G401 (cell line): ENCODE measurements at regions not wholly inside any gene's neighbourhood (a gene's known extent, or its start where the extent isn't known, plus 50 kb on each side); places are given as distances from the start of the nearest gene placed in this dataset.
"Not testable (repeated sequence)": the region's sequence is repeated elsewhere in the genome, so short reads cannot be mapped to it uniquely, and the experiment has no call there.

Experiments
- DNase-seq: peaks from one replicate; pipeline ENCODE4 v3.0.0-alpha.2; 2015; ENCODE audit warnings: low spot score
- in situ Hi-C: cut with HindIII; loops from 2 replicates; pipeline ENCODE4 v1.10.0; 2016; ENCODE audit warnings: low sequenced_read_pairs, mixed read lengths

DNA sequence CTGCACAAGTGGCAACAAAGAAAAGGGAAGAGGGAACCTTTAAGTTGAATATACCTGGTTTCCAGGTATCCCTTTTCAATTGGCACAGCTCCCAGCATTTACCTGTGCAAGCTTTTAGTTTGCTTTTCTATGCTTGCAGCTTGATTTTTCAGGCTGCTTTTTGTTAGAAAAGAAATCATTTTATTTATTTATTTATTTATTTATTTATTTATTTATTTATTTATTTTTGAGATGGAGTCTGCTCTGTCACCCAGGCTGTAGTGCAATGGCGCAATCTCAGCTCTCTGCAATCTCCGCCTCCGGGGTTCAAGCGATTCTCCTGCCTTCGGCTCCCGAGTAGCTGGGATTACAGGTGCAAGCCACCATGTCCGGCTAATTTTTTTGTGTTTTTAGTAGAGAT, 587.1 kb downstream of the KCNT2 start:
- in situ Hi-C loops, DNase-seq: not testable (repeated sequence)

DNA sequence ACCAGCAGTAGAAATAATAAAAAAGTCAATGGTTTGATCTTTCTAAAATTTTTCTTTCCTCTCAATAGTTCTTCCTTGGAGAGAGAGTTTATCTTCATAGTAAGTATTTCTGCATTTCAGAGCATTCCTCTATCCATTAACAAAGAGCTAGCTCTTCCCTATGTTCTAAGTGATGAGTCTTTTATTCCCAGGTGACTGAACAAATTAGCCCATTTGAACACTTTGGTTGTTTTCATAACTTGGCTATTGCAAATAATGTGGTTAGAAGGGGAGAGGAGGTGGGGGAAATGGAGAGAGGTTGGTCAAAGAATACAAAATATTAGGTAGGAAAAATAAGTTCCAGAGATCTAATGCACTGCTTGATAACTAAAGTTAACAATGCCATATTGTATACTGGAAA, 598.9 kb downstream of the KCNT2 start:
- no peak for DNase-seq
- in situ Hi-C loops, result no loop called here

DNA sequence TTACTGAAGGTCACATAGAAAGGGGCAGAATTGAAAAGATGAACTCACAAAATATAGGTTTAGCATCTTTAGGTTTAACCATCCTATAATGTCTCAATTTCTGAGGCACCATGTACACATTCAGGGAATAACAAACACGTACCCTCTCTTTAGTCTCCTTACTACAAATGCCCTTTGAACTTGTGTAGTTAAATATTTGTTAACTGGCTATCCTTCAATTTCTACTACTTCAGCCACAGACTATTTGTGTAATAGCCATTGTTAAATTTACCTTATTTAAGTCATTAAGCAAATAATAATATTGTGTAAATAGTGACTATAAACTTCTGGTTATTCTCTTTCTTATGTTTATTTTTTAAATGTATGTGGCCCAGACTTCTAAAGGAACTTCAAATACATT, 600.5 kb downstream of the KCNT2 start:
- DNase-seq, result no peak
- in situ Hi-C loops, result no loop called here

DNA sequence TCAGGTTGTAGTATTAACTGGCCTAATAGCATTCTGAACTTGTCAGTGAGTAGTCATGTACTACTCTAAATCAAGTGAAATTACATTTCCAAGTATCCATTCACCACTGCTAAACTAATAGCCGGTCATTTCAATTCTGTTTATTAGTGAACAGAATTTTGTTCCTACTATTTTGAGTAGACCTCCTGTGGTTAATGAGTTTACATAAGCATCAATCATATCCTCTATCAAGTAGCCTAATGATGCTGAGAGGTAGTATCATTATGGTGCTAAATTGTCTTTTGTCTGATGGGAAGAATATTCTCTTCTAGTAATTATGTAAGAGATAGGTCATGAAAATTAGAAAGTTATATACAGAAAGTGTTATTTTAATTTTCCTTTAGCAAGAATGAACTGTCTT, 602.8 kb downstream of the KCNT2 start:
- in situ Hi-C loops, result no loop called here
- no peak for DNase-seq

DNA sequence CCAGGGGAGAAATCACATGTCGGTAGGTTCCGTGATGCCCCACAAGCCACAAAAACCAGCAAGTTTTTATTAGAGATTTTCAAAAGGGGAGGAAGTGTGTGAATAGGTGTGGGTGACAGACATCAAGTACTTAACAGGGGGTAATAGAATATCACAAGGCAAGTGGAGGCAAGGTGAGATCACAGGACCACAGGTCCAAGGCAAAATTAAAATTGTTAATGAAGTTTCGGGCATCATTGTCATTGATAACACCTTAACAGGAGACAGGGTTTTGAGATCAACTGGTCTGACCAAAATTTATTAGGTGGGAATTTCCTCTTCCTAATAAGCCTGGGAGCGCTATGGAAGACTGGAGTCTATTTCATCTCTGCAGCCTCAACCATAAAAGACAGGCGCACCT, 603.9 kb downstream of the KCNT2 start:
- DNase-seq, in situ Hi-C loops: not testable (repeated sequence)

DNA sequence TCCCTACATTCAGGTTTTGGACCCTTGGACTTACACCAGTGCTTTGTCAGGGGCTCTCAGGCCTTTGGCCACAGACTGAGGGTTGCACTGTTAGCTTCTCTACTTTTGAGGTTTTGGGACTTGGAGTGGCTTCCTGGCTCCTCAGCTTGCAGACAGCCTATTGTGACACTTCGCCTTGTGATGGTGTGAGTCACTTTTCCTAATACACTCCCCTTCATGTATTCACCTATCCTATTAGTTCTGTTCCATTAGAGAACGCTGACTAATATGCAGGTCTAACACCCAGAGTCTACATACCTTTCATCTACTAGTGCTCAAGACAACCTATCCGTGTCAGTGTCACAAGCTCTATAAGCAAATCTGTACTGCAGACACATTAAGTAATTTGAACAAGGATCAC, 605.3 kb downstream of the KCNT2 start:
- in situ Hi-C loops, result no loop called here
- DNase-seq, result no peak

DNA sequence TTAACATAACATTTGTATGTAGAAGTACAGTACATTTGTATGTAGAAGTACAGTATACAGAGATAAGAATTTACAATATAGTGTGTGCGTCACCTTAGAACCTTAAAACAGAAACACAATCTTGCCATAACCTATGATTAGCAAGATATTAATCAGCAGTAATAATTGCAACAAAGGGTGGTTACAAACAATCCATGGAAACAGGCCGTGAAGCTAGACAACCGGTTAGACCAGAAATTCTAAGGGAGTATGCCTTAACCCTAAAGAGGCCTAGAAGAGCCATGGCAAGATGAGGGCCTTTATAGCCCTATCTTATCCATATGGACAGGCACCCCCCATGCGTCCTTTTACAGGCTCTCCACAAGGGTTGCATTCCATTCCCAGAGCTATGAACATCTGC, 605.9 kb downstream of the KCNT2 start:
- DNase-seq, in situ Hi-C loops: not testable (repeated sequence)

DNA sequence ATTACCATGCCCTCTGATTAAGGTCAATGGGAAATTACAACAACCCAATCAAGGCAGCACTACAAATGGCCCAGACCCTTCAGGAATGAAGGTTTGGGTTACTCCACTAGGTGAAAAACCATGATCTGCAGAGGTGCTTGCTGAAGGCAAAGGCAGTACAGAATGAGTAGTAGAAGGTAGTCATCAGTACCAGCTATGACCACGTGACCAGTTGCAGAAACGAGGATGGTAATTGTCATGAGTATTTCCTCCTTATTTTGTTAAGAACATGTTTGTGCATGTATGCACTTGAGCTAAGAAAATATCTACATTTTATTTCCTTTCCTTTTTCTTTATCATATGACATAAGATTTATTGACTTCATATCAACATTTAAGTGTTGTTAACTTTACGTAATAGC, 607.1 kb downstream of the KCNT2 start:
- no peak for DNase-seq
- in situ Hi-C loops, result no loop called here

DNA sequence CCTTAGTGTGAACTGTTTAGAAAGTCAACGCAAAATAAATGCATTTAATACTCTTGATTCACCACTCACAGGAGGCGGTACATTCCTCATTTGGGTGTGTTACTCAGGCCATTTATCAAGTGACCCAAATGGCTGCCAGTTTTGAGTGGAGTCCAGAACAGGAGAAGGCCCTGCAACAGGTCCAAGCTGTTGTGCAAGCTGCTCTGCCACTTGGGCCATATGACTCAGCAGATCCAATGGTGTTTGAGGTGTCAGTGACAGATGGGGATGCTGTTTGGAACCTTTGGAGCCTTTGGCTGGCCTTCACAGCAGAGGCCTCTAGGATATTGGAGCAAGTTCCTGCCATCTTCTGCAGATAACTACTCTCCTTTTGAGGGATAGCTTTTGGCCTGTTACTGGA, 609.2 kb downstream of the KCNT2 start:
- DNase-seq, result no peak
- in situ Hi-C loops, result no loop called here

DNA sequence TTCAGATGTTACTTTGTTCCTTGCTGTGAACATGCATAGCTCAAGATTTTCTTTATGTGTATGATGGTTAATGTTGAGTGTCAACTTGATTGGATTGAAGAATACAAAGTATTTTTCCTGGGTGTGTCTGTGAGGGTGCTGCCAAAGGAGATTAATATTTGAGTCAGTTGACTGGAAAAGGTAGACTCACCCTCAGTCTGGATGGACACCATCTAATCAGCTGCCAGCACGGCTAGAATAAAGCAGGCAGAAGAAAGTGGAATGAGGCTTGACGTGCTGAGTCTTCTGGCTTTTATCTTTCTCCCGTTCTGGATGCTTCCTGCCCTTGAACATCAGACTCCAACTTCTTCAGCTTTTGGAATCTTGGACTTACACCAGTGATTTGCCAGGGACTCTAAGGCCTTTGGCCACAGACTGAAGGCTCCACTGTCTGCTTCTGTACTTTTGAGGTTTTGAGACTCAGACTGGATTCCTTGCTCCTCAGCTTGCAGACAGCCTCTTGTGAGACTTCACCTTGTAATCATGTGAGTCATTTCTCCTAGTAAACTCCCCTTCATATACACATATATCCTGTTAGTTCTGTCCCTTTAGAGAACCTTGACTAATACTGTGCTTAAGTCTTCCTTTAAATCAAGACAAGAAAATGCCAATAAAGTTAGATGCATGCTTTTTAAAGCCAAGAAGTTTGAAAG, 626.6 kb downstream of the KCNT2 start:
- no peak for DNase-seq
- in situ Hi-C loops, result no loop called here

DNA sequence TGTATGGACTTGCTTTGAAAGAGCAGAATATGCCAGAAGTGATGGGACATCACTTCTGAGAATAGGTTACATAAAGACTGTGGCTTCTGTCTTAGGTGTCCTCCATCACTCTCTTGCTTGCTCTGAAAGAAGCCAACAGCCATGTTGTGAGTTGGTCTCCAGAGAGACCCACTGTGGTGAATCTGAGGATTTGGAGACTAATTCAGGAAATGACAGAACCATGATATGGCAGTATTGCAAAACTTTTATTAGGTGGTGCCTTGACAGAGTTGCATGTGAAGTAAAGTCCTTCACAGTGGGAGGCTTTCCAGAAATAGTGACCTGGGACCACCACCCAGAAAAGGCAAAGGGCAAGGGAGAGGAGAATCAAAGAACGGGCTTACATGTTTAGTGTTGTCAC, 628.6 kb downstream of the KCNT2 start:
- in situ Hi-C loops, result no loop called here
- DNase-seq, result no peak

DNA sequence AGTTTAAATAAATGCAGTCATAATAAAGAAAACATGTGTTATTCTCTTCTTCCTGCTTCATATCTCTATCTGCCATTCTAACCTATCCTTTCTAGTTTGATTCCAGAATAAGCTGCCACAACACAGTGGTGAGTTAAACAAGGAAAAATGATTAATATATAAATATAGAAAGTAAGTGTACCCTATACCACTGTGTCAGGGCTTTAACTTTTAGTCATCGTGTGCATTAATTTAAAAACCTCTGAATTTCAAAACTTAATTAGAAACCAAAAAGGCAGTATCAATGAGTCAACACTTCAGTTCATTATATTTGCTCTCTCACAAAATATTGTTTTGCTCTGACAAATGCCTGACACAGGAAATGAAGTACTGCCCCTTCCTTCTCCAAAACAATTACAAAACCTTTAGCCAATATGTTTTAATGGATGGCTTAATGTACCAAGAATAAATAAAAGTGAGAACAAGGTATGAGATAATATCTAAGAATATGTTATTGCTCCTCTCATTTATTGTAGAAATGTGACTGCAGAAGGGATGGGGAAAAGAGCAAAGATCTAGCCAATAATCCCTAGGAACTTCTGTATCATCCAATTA, 634.8 kb downstream of the KCNT2 start:
- DNase-seq, result no peak
- in situ Hi-C loops, result no loop called here

DNA sequence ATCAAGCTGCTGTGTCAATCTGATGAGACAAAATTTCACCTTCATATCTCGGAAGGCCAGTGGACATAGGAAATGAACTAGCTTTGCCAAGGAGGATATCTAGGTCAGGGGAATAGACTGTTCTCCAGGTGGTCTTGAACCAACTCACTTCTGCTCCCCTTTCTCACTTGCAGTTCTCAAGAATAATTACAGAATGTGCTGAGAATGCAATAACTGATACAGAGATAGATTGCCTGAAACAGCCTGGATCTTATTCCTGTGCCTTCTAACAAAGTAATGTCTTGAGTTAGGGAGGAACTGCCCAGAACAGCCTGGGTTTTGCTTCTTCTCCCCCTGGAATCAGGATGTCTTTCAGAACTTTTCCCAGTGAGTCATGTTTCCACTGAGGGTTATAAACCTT, 636.7 kb downstream of the KCNT2 start:
- no peak for DNase-seq
- in situ Hi-C loops, result no loop called here

DNA sequence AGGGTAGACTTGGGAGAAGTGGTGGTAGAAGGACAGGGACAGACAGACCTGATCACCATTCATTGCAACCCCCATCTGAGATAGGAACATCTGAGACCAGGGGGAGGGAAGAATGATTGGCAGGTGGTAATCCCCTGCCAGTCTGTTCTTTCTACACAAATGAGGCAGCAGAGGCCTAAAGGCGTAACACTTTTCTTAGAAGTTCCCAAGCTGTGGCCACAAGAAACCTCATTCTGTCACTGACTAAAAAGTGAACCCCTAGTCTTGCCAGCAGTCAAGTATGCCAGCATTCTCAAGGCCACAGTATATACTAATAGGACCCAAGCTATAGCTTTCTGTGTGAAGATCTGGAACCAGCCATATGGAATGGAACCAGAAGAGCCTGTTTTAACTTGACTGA, 638.0 kb downstream of the KCNT2 start:
- in situ Hi-C loops, result no loop called here
- DNase-seq, result no peak

DNA sequence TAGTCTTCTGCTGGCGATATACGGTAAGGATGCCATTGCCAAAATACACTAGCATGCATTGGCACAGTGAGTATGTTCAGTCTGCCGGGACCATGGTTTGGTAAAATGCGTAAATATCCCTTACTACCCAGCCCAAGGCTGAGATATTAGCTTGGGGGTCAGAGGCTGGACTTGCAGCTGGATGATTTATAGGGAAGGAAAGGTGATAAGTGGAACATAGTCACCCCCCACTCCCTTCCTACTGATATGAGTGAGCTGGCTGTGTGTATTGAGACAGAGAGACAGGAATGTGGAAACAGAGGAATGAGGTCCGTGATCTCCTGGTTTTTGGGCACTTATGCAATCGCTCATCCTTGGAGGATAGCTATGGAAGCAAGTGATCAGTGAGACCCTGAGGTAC, 642.8 kb downstream of the KCNT2 start:
- no peak for DNase-seq
- in situ Hi-C loops, result no loop called here

DNA sequence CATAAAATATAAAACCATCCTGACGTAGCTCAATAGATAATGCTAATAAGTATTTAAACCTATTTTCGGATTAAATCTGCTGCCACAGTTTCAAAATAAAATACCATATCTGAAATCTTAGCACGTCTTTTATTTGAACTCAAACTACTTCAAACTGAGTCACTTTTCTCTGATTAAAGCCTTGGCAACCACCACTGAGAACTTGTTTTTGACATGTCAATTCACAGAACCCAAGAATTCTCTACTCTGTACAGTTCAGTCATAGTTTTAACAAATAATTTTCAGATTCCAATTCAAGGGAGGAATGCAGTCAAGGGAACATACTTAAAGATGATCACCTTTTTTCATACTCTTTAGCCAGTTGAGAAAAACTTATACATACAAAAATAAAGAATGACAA, 643.2 kb downstream of the KCNT2 start:
- no peak for DNase-seq
- in situ Hi-C loops, result no loop called here

DNA sequence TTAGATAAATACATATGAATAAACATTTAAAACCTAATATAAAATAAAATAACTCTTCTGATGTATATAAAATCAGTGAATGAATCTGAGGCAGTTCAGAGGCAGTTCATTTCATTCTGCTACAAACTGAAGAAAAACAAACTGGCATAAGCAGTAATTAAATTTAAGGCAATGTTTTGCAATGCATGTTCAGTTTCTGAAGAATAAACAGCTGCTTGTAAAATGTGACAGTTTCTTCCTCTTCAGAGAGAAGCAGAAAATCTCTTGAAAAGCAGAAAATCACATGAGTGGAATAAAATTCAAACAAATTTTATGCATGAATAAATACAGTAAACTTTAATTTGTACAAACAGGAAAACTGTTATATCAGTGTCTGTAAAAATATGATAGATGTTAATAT, 643.7 kb downstream of the KCNT2 start:
- in situ Hi-C loops, result no loop called here
- no peak for DNase-seq

DNA sequence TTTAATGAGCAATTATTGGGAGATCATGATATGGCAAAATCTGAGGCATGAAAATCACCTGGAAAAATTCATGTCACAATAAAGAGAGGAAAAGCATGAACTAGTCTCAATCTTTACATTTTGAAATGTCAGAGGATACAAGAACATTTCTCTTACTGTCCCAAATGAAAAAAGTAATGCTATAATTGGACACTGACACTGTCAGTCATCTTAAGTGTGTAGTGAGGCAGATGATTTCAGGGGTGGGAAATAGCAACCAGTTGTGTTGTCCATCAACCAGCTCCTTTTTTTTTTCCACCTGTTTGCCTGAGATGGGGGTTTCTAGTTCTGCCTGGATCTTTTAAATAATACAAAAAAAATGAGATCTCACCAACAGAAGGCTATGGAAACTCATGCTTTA, 646.2 kb downstream of the KCNT2 start:
- DNase-seq, result no peak
- in situ Hi-C loops, result no loop called here

DNA sequence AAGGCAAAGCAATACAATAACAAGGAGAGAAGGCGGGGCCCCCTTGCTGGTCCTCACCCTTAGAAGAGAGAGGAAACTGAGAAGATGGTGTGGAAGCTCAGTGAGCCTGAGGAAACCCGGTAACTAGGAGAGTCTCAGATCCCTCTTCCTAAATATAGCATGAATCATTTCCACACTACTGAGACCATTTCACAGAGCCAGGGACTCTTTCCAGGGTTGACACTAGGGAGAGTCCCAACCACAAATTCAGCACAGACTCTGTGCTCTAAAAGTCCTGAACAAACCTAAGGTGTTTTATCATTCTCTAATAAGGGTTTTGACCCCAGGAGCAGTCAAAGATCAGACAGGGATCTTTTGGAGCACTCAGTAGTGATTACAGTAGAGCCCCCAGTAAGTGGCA, 647.7 kb downstream of the KCNT2 start:
- no peak for DNase-seq
- in situ Hi-C loops, result no loop called here

DNA sequence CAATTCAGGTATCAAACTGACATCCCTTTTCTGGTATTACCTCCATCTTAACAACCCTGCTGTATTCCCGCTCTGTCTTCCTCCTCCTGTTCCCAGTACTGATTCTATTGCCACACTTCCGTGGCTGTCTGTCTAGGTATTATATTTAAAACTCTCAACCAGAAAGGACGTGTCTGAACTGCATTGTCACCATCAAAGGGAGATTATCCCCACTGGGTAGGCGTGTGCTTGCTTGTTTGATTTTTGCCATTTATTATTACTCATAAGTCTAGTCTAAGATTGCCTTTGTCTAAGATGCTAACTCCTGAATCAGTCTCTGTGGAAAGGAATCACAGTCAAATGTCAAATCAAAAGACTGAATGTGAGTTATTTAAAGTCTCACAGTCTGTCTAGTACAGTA, 650.1 kb downstream of the KCNT2 start:
- in situ Hi-C loops, result no loop called here
- no peak for DNase-seq

DNA sequence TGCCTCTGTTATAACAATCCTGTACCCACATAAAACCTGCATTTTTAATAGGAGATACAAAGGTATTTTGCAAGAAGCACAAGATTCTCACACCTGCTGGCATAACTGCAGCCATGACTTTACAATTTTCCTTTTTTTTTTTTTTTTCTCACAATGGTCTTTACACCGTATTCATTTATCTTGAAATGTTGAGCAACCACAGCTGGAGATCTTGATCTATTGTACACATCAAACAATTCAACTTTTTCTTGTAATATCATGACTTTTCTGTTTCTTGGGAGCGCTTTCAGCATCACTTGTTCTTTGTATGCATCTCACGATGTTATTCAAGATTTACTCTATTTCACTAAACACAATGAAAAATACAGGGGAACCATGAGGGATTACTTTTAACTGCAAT, 651.4 kb downstream of the KCNT2 start:
- DNase-seq, result no peak
- in situ Hi-C loops, result no loop called here
